ENCODE measurements at regions not wholly inside any gene's neighbourhood (a gene's known extent, or its start where the extent isn't known, plus 50 kb on each side); places are given as distances from the start of the nearest gene placed in this dataset.

DNA sequence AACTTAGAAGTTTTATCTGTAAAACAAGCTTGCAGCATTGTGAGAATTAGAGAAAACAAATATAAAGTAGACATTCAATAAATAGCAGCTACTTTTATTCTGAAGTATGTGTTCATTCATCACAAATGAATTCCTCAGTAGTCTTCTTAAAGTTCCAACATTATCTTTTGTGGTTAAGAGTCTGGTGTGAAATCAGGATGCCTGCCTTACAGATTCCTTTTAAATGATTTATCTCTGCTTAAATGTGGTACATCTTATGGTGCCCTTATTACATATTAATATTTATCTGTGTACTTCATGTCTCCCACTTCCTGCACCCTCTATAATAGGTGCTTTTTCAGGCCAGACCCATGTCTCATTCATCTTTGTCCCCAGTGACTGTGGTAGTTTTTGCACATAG lies 595.0 kb downstream of the STK39 start:
- Histone ChIP-seq H3K27me3 (ENCODE audit: insufficient read depth, low read length, poor library complexity) (no peaks in the 10 kb centered on the region), H3K4me2 (ENCODE audit: insufficient read depth, low read length) (no peak overlapping the region), H3K9ac (ENCODE audit: low read depth, low read length) (no peak overlapping the region), H3K4me3 (ENCODE audit: low read depth in 1 of 2, low read length in 2 of 2) (no peak overlapping the region), H3K27ac (ENCODE audit: low read length) (no peak overlapping the region), H4K20me1 (ENCODE audit: insufficient read depth, low read length) (no peaks in the 10 kb centered on the region), H3K79me2 (ENCODE audit: insufficient read depth, low read length) (no peaks in the 10 kb centered on the region), H3K36me3 (ENCODE audit: insufficient read depth, low read length) (no peaks in the 10 kb centered on the region), H2AFZ (ENCODE audit: low read depth, low read length) (no peak overlapping the region), H3K9me3 (ENCODE audit: insufficient read depth, low read length, severe bottlenecking) (no peaks in the 10 kb centered on the region), H3K4me1 (ENCODE audit: insufficient read depth, low read length) (no peaks in the 10 kb centered on the region)
- no peak for DNase-seq
- no peak for TF ChIP-seq EZH2 (IDR thresholded peaks at IDR 0.05; ENCODE audit: borderline replicate concordance, low read depth, low read length, severe bottlenecking)
- TF ChIP-seq, protein P1, sequence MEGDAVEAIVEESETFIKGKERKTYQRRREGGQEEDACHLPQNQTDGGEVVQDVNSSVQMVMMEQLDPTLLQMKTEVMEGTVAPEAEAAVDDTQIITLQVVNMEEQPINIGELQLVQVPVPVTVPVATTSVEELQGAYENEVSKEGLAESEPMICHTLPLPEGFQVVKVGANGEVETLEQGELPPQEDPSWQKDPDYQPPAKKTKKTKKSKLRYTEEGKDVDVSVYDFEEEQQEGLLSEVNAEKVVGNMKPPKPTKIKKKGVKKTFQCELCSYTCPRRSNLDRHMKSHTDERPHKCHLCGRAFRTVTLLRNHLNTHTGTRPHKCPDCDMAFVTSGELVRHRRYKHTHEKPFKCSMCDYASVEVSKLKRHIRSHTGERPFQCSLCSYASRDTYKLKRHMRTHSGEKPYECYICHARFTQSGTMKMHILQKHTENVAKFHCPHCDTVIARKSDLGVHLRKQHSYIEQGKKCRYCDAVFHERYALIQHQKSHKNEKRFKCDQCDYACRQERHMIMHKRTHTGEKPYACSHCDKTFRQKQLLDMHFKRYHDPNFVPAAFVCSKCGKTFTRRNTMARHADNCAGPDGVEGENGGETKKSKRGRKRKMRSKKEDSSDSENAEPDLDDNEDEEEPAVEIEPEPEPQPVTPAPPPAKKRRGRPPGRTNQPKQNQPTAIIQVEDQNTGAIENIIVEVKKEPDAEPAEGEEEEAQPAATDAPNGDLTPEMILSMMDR (IDR thresholded peaks at IDR 0.05; ENCODE audit: borderline replicate concordance, extremely low read depth, low read length, poor library complexity, severe bottlenecking) = no peak
- ATAC-seq (ENCODE audit: insufficient read depth, low read depth) = no peak

DNA sequence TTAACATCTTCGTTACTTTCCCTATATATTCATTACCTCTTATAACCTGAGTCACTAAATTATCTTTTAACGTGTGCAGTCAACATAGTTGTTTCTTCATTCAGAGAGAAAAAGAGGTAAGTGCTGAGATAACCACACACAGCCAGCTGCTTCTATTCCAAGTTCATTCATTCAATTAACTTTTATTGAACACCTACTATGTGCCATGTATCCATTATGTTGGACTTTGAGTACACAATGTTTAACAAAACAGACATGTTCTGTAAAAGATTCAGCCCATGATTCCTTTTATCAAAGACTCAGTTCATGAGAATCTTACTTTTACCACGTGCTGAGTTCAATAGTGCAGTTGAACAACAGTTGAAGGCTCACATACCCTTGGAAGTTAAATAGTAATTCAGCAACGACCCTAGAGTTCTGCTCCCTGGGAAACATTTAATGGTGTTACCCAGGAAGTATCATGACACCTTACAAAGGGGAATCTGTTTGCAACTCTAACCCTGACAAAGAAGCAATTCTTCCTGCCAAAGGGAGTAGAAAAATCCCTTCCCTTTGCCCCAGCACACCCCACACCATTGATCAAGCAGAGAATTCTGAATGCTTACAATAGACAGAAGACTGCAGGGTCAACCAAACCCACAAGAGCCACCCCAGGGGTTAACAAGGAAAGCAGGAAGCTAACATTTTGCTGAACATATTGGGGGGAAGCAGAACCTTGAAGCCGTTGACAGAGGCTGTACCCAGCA lies 595.8 kb downstream of the STK39 start:
- H3K4me2 ChIP-seq (ENCODE audit: insufficient read depth, low read length) = no peak overlapping the region
- no peak for DNase-seq
- H3K4me3 ChIP-seq (ENCODE audit: low read depth in 1 of 2, low read length in 2 of 2) = no peak overlapping the region
- no peaks in the 10 kb centered on the region for H3K79me2 ChIP-seq (ENCODE audit: insufficient read depth, low read length)
- H3K9ac ChIP-seq (ENCODE audit: low read depth, low read length) = no peak overlapping the region
- H4K20me1 ChIP-seq (ENCODE audit: insufficient read depth, low read length) = no peaks in the 10 kb centered on the region
- no peak overlapping the region for H2AFZ ChIP-seq (ENCODE audit: low read depth, low read length)
- no peaks in the 10 kb centered on the region for H3K9me3 ChIP-seq (ENCODE audit: insufficient read depth, low read length, severe bottlenecking)
- no peaks in the 10 kb centered on the region for H3K27me3 ChIP-seq (ENCODE audit: insufficient read depth, low read length, poor library complexity)
- H3K27ac ChIP-seq (ENCODE audit: low read length) = no peak overlapping the region
- H3K4me1 ChIP-seq (ENCODE audit: insufficient read depth, low read length) = no peaks in the 10 kb centered on the region
- H3K36me3 ChIP-seq (ENCODE audit: insufficient read depth, low read length) = no peaks in the 10 kb centered on the region
- TF ChIP-seq EZH2 (IDR thresholded peaks at IDR 0.05; ENCODE audit: borderline replicate concordance, low read depth, low read length, severe bottlenecking) = no peak
- TF ChIP-seq, protein P1 (IDR thresholded peaks at IDR 0.05; ENCODE audit: borderline replicate concordance, extremely low read depth, low read length, poor library complexity, severe bottlenecking) = no peak
- ATAC-seq (ENCODE audit: insufficient read depth, low read depth) = no peak

DNA sequence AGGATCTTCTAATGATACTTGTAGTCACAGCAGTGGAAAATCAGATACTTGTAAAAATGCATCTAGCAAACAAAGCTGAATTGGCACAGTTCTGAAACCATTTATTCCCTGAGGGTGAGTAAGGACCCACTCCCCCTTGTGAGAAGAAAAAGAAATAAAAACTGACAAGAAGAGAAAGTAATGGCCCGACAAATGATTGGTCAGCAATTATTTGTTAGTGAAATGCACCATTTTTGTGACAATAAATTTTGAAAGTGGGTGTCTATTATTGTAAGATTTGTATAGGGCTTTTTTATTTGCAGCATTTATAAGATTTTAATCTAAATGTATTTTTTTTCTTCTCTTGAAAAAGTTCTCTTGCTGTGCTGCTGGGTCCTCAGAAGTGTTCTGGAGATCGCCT lies 600.8 kb downstream of the STK39 start:
- no peaks in the 10 kb centered on the region for H3K36me3 ChIP-seq (ENCODE audit: insufficient read depth, low read length)
- no peaks in the 10 kb centered on the region for H3K79me2 ChIP-seq (ENCODE audit: insufficient read depth, low read length)
- H3K9ac ChIP-seq (ENCODE audit: low read depth, low read length) = no peak overlapping the region
- ATAC-seq (ENCODE audit: insufficient read depth, low read depth) (no peak), DNase-seq (no peak)
- H3K4me2 ChIP-seq (ENCODE audit: insufficient read depth, low read length) = no peak overlapping the region
- TF ChIP-seq, protein P1 (IDR thresholded peaks at IDR 0.05; ENCODE audit: borderline replicate concordance, extremely low read depth, low read length, poor library complexity, severe bottlenecking) = no peak
- TF ChIP-seq EZH2 (IDR thresholded peaks at IDR 0.05; ENCODE audit: borderline replicate concordance, low read depth, low read length, severe bottlenecking) = no peak
- no peaks in the 10 kb centered on the region for H3K9me3 ChIP-seq (ENCODE audit: insufficient read depth, low read length, severe bottlenecking)
- H2AFZ ChIP-seq (ENCODE audit: low read depth, low read length) = no peak overlapping the region
- H3K27ac ChIP-seq (ENCODE audit: low read length) = no peak overlapping the region
- H3K4me1 ChIP-seq (ENCODE audit: insufficient read depth, low read length) = no peaks in the 10 kb centered on the region
- H3K4me3 ChIP-seq (ENCODE audit: low read depth in 1 of 2, low read length in 2 of 2) = no peak overlapping the region
- no peaks in the 10 kb centered on the region for H3K27me3 ChIP-seq (ENCODE audit: insufficient read depth, low read length, poor library complexity)
- H4K20me1 ChIP-seq (ENCODE audit: insufficient read depth, low read length) = no peaks in the 10 kb centered on the region
